ENCODE measurements at regions not wholly inside any gene's neighbourhood (a gene's known extent, or its start where the extent isn't known, plus 50 kb on each side); places are given as distances from the start of the nearest gene placed in this dataset.

GRCh38 chr15:31151301-31152233 is 50.0 kb upstream of the TRPM1 start:
- DNase-seq (ENCODE audit: low spot score): no peak

DNA sequence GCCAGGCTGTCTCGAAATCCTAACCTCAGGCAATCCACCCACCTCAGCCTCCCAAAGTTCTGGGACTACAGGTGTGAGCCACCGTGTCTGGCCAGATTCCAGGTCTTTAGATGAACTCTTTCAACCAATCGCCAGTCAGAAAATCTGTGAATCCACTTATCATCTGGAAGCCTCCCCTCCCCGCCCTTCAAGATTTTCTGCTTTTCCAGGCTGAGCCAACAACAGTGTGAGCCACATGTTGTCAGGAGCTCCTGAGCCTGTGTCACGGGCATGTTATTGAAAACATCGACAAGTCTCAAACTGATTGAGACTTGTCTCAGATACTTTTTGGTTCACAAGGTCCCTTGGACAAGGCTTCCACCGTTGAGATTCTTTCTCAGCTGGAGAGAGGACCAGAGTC is 52.0 kb upstream of the TRPM1 start:
- no peak for DNase-seq (ENCODE audit: low spot score)

DNA sequence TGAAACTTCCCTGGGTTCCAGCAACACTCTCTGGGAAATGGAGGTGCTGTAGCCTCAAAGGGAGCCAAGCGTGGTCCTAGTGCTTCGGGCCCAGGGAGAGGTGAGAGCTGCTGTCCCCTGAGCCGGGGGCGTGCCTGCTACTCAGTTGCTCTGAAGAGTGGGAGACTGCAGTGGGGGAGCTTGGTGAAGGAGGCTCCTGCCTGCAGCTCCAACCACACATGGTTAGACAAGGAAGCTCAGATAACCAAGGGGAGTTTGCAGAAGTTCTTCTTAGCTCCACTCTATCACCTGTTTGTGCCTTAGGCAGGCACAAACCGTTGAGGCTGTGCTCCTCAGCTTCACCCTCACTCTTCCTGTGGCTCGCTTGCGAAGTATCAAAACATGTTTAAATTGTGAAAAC is 53.6 kb upstream of the TRPM1 start:
- no peak for DNase-seq (ENCODE audit: low spot score)

- DNase-seq (ENCODE audit: low spot score): no peak
Measured at GRCh38 chr15:31156226-31156625, 54.7 kb upstream of the TRPM1 start.

GRCh38 chr15:31156808-31157207 is 55.3 kb upstream of the TRPM1 start:
- DNase-seq (ENCODE audit: low spot score): no peak

GRCh38 chr15:31157644-31158069 is 56.1 kb upstream of the TRPM1 start:
- peak; percentile 79 for DNase-seq (ENCODE audit: low spot score)

- DNase-seq (ENCODE audit: low spot score): no peak
Measured at GRCh38 chr15:31158858-31159569, 57.5 kb upstream of the TRPM1 start.

DNA sequence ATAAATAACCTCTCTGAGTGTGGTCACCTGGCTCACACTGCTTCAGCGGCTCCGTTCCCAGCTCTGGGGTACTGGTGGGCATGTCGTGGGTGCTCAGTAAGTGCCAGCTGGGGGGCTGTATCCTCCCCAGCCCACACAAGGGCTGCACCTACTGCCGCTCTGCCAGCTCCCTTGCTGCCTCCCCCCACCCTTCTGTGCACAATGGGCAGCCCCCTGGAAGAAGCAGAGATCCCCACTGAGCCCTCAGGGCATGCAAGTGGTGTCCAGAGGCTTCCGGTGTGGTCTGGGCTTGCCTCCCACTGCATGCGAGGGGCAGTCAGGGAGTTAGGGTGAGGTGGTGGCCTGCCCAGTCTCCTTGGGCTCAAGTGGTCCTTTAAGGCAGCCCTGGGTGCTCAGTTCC is 58.3 kb upstream of the TRPM1 start:
- no peak for DNase-seq (ENCODE audit: low spot score)

DNA sequence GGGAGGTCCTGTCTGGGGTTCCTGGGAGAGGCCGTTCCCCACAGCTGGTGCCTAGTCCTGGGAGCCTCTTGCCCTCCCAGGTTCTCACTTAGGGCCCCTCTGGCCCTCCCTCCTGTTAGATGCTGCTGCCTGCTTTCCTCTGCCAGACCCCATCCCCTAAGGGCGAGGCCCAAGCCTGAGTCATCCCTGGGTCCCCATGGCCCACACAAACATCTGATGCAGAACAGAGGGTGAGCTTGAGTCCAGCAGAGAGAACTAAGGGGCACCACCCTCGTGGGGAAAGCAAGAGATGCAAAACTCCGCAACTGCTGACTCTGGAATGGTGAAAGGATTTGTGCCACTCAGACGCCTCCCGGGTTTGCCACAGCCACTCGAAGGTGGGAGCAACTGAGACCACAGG is 58.8 kb upstream of the TRPM1 start:
- DNase-seq (ENCODE audit: low spot score): no peak

- no peak for DNase-seq (ENCODE audit: low spot score)
Measured at GRCh38 chr15:31160740-31161495, 59.4 kb upstream of the TRPM1 start.

DNA sequence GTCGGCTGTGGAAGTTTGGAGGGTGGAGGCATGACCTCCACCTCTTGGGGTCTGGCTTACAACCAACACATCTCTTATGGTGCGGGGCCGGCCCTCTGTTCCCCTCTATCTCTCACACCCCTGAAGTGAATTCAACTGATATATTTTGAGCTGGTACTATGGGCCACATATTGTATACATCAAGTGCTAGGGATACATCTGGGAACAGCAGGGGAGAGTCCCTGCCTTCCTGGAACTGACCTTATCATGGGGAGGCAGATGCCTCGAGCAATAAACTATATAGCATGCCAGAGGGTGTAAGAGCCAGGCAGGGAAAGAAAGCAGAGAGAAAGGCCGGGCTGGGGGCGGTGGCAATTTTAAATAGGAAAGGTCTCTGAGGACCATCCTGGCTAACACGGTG is 60.4 kb upstream of the TRPM1 start:
- no peak for DNase-seq (ENCODE audit: low spot score)

- DNase-seq (ENCODE audit: low spot score): no peak
Measured at GRCh38 chr15:31162721-31163510, 61.4 kb upstream of the TRPM1 start.

DNA sequence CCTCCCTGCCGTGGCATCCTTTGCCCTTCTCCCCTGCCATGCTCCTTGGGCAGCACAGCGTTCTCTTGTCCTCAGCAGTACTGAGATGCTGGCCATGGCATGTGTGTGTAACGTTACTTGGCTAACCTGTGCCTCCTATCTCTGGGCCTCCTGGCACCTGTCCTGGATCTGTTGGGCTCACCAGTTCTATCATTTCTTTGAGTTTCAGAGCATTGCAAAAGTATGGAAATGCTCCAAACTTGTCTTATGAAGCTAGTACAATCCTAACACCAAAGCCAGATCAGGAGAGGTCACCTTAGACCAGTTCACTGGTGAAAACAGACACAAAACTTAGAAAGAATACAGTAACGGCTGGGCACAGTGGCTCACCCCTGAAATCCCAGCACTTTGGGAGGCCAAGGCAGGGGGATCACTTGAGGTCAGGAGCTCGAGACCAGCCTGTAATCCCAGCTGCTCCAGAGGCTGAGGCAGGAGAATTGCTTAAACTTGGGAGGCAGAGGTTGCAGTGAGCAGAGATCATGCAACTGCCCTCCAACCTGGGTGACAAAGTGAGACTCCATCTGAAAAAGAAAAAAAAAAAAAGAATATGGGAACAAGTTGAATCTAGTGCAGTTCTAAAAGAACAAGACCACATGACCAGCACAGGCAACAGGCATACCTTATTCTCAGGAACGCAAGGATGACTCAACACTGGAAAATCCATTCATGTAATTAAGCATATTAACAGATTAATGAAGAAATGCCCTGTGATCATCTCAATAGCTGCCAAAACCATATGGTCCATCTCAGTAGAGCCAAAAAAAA is 62.4 kb upstream of the TRPM1 start:
- DNase-seq (ENCODE audit: low spot score): no peak

DNA sequence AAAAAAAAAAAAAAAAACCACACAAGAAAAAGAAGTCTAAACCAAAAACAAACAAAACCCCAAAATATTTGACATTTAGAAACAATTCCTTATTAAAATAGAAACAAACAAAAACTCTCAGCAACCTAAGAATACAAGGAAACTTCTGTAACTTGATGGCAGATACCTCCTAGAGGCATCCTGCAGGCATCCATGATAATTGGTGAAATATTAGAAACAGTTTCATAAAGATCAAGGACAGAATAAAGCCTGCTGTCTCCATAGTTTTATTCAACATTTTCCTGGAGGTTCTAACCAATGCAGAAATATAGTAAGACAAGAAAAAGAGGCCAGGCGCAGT is 63.0 kb upstream of the TRPM1 start:
- no peak for DNase-seq (ENCODE audit: low spot score)

- no peak for DNase-seq (ENCODE audit: low spot score)
Measured at GRCh38 chr15:31169558-31169957, 68.0 kb upstream of the TRPM1 start.

DNA sequence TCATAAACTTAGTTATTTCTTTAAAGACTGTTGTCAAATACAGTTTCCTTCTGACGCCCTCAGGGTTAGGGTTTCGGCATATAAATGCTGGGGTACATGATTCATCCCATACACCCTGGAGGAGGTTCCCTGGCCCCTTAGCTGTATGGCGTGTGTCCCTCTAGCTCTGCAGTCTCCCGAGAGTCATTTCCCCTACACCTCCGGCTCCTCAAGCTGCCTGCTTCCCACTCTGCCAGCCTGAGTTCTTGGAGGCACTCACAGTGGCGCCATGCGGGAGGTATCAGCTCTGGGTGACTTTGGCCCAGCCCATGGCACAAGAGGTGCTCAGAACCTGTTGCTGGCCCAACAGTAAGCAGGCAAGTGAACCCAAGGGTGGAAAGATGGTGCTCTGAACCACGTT is 70.2 kb upstream of the TRPM1 start:
- no peak for DNase-seq (ENCODE audit: low spot score)

DNA sequence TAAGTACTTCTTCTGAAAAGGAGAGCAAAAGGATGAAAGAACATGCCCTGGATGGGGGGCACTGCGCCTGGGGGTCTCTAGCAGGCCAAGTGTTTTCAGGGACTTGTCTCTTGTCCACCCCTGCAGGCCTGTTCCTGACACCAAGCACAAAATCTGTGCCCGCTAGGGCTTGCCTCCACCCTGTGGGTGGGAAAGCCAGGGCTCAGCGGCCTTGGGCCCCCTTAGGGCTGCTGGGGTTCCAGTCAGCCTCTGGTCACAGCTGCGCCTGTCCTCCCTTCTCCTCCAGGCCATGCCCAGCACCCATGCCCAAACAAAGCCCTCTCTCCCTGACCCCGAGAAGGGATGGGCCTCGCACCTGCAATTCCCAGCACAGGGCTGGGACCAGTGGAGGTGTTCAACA is 71.1 kb upstream of the TRPM1 start:
- DNase-seq (ENCODE audit: low spot score): no peak

- DNase-seq (ENCODE audit: low spot score): no peak
Measured at GRCh38 chr15:31173790-31174450, 72.4 kb upstream of the TRPM1 start.

DNA sequence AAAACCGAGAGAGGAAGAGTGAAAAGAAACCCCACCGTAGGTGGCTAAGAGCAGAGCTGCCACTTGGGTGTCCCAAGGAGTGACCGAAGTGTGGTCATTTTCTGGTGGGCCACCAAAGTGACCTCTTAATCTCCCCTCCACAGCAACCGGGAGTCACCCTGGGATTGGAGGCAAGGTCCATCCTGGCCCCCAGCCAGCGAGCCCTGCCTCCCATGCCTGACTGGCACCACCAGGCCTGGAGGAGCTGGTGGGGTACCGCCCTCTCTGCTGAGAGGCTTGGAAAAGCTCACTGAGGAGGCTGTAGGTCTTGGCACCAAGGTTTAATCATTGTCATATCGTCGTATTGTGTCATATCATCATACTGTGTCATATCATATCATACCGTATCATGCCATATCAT is 74.0 kb upstream of the TRPM1 start:
- DNase-seq (ENCODE audit: low spot score): no peak

GRCh38 chr15:31177951-31178350 is 76.4 kb upstream of the TRPM1 start:
- DNase-seq (ENCODE audit: low spot score): no peak

DNA sequence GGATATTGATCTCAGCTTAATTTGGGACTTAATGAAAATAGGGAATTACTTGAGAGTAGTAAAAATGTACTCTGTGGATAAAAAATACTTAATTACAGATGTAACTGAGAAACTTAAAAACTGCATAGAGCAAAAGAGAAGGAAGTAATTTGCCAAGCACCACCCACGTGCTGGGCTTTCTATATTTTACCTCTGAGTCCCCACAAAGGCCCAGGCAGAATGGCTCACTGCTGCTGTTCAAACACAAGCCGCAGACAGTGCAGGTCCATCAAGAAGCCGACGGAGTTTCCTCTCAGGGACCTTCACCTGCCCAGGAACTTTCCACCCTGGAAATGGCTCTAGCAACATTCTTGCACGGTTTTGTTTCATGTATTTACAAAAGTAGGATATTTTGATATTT is 77.2 kb upstream of the TRPM1 start:
- DNase-seq (ENCODE audit: low spot score): no peak
